Heart left ventricle (tissue), 16 donors: ENCODE measurements at regions not wholly inside any gene's neighbourhood (a gene's known extent, or its start where the extent isn't known, plus 50 kb on each side); places are given as distances from the start of the nearest gene placed in this dataset.
A peak's percentile ranks its signal among the peaks of the same experiment; 100 is the strongest.

Experiments
- ATAC-seq, 4 donors: fragments of 200-7000 bp; cut with Tn5 transposase; one replicate each; pipeline ENCODE4 v1.9.1; 2020 to 2022; ENCODE audit warnings: moderate library complexity in 4 of 4, mild to moderate bottlenecking in 3 of 4, moderate number of reproducible peaks in 1 of 4
- DNase-seq, 5 donors: peaks; one replicate each; pipeline ENCODE4 v3.0.0-alpha.2; 2020
- H3K27ac ChIP-seq, 12 donors: fragments of 200-600 bp; sonication (generic) in 4 of 12; one replicate each; pipeline versions ENCODE4 v1.5.0 to v1.8.0; 2016 to 2022; ENCODE audit warnings: mild to moderate bottlenecking in 2 of 12
- H3K27me3 ChIP-seq, 9 donors: fragments of 200-600 bp; sonication (generic) in 2 of 9; one replicate each; pipeline versions ENCODE4 v1.5.1 to v1.8.0; 2016 to 2022; ENCODE audit warnings: mild to moderate bottlenecking in 3 of 9
- H3K36me3 ChIP-seq, 9 donors: fragments of 200-600 bp; sonication (generic) in 2 of 9; one replicate each; pipeline versions ENCODE4 v1.5.0 to v1.8.0; 2018 to 2022; ENCODE audit warnings: mild to moderate bottlenecking in 2 of 9
- H3K4me1 ChIP-seq, 12 donors: fragments of 200-600 bp; sonication (generic) in 4 of 12; one replicate each; pipeline versions ENCODE4 v1.5.0 to v1.8.0; 2016 to 2022; ENCODE audit warnings: mild to moderate bottlenecking in 3 of 12
- H3K4me3 ChIP-seq, 12 donors: fragments of 200-600 bp; sonication (generic) in 4 of 12; one replicate each; pipeline versions ENCODE4 v1.5.0 to v1.8.0; 2017 to 2022; ENCODE audit warnings: mild to moderate bottlenecking in 9 of 12, moderate library complexity in 4 of 12
- H3K9me3 ChIP-seq, 12 donors: fragments of 200-600 bp; sonication (generic) in 4 of 12; one replicate each; pipeline versions ENCODE4 v1.5.0 to v1.8.0; 2016 to 2022; ENCODE audit warnings: mild to moderate bottlenecking in 1 of 12
- POLR2A ChIP-seq, 2 donors: fragments of 450-650 bp; IDR thresholded peaks; one replicate each; pipeline ENCODE4 v1.6.1; 2017; ENCODE audit warnings: antibody characterized with exemption in 2 of 2, mild to moderate bottlenecking in 2 of 2, moderate library complexity in 2 of 2
- WGBS, 4 donors: extraction: QIAGEN DNeasy Blood & Tissue Kit in 2 of 4; methylation state at CpG; one replicate each; pipeline versions ENCODE4 v1.1.5 to v1.1.7; 2013 to 2018; 5-methylcytosine and 5-hydroxymethylcytosine counted together
- intact Hi-C, 10 donors: fragments of 100-400 bp; cut with DNase I; formaldehyde crosslinking; loops; one replicate each; pipeline versions ENCODE4 v1.11.1 to v1.14.2; 2022
- TF ChIP-seq, protein P1 (sequence below), 12 donors: fragments of 200-600 bp; sonication (generic) in 4 of 12; IDR thresholded peaks; one replicate each; pipeline versions ENCODE4 v1.5.0 to v1.8.0; 2018 to 2022; ENCODE audit warnings: antibody characterized with exemption in 12 of 12, mild to moderate bottlenecking in 5 of 12
- donor health status: ischemic (EF 13 %, LVEDD 7.1; RV severe dilation, severe dysfunction).
- donor health status: healthy with polysubstance abuse.
- donor health status: DM: no; HTN: yes; CAD: no.
- donor health status: DM: no; HTN: no; CAD: no.
- donor health status: ischemic (EF 25% LVEDD 6.9; RV normal size, moderate dysfunction).
- donor health status: ischemic (EF 25% LVEDD 5.7; RV mildly dilated, moderate dysfunction).
- donor health status: healthy.
- donor health status: DM: yes; HTN: yes; CAD: no.
- donor health status: ischemic (EF 35%, LVEDD 5.7; RV mildly dilated, moderate dysfunction).
- donor health status: nonischemic (EF 11% LVEDD 7.7; RV severe dilation, severe dysfunction).
- donor health status: DM: yes; HTN: yes; CAD: no.
- donor health status: PGD.
- donor health status: ischemic (EF 29% LVEDD 5.4; RV normal size, mild dysfunction).
- donor health status: nonischemic (EF 23%, LVEDD 6.1; RV moderate dilation, normal function).

GRCh38 chr4:183838987-183839712, 66.0 kb upstream of the STOX2 start:
- TF ChIP-seq, protein P1, sequence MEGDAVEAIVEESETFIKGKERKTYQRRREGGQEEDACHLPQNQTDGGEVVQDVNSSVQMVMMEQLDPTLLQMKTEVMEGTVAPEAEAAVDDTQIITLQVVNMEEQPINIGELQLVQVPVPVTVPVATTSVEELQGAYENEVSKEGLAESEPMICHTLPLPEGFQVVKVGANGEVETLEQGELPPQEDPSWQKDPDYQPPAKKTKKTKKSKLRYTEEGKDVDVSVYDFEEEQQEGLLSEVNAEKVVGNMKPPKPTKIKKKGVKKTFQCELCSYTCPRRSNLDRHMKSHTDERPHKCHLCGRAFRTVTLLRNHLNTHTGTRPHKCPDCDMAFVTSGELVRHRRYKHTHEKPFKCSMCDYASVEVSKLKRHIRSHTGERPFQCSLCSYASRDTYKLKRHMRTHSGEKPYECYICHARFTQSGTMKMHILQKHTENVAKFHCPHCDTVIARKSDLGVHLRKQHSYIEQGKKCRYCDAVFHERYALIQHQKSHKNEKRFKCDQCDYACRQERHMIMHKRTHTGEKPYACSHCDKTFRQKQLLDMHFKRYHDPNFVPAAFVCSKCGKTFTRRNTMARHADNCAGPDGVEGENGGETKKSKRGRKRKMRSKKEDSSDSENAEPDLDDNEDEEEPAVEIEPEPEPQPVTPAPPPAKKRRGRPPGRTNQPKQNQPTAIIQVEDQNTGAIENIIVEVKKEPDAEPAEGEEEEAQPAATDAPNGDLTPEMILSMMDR (IDR thresholded peaks at IDR 0.05), result peak in 9 of 12 donors; percentile 15 to 45 (median 32)
- TF ChIP-seq POLR2A (IDR thresholded peaks at IDR 0.05), result no peak
- no peaks in the 10 kb centered on the region for H3K9me3 ChIP-seq
- peaks cover 0 to 21% (median 5%) of the 10 kb centered on the region in 12 donors for H3K4me1 ChIP-seq
- H3K27me3 ChIP-seq, result no peaks in the 10 kb centered on the region
- no peak overlapping the region for H3K27ac ChIP-seq
- ATAC-seq (peak in 3 of 4 donors; percentile 29 to 44 (median 43)), DNase-seq (no peak)
- 58 to 72% (median 65%) methylated on average over 16 of the region's 16 CpGs for WGBS, 4 donors
- no peak overlapping the region for H3K4me3 ChIP-seq
- intact Hi-C loops, result loop anchor here in 4 of 10 donors (2.0 to 10.0 kb wide), 4 partner anchors 74 to 330 kb away; no protein-coding TSS in a partner anchor
- no peaks in the 10 kb centered on the region for H3K36me3 ChIP-seq

DNA sequence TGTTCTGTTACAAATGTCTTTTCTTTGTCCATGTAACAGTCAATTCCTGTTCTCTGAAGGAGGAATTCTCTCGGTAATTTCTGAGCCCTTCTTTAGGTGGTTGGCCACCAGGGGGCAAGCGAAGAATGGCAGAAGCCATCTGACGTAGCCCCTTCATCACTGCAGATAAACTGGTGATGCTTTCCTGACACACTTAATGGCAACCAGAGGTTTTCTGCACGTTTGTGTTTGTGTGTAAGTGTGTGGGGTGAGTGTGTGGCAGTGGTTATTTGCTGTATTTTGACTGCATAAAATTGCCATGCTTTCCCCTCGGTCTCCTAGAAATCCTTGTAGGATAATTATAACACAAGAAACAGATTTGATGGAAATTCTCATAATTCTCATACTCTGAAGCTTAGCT, 64.8 kb upstream of the STOX2 start:
- Histone ChIP-seq H3K9me3 (no peaks in the 10 kb centered on the region), H3K27ac (no peak overlapping the region), H3K4me1 (peaks cover 0 to 21% (median 5%) of the 10 kb centered on the region in 12 donors), H3K36me3 (no peaks in the 10 kb centered on the region), H3K27me3 (no peaks in the 10 kb centered on the region), H3K4me3 (no peak overlapping the region)
- TF ChIP-seq, protein P1 (IDR thresholded peaks at IDR 0.05), result peak; percentile 83 to 93 (median 88)
- no peak for TF ChIP-seq POLR2A (IDR thresholded peaks at IDR 0.05)
- peak; percentile 27 to 84 (median 68) for ATAC-seq
- WGBS, 4 donors, result 7 to 13% (median 8%) methylated on average over 5 of the region's 5 CpGs
- intact Hi-C loops, result loop anchor here (1.0 to 10.0 kb wide), 17 partner anchors 64 to 328 kb away; partner anchors contain the start of gene STOX2 (in 5 of the 10)
- peak; percentile 81 to 84 (median 82) for DNase-seq

DNA sequence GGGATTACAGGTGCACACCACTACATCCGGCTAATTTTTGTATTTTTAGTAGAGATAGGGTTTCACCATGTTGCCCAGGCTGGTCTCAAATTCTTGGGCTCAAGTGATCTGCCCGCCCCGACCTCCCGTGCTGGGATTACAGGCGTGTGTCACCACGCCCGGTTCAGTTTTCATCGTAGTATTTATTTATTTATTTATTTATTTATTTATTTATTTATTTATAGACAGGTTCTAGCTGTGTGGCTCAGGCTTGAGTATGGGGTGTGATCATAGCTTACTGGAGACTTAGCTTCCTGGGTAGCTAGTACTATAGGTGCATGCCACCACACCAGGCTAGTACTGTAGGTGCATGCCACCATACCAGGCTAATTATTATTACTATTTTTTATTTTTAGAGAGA, 64.1 kb upstream of the STOX2 start:
- intact Hi-C loops, result loop anchor here (2.0 to 10.0 kb wide), 12 partner anchors 64 to 328 kb away; partner anchors contain the start of gene STOX2 (in 5 of the 10)
- 85 to 96% (median 93%) methylated on average over 8 of the region's 8 CpGs for WGBS, 4 donors
- ATAC-seq, result no peak

GRCh38 chr4:183842129-183842528, 63.0 kb upstream of the STOX2 start:
- WGBS, 4 donors, result 82 to 87% (median 87%) methylated on average over 3 of the region's 3 CpGs
- ATAC-seq (no peak), DNase-seq (no peak)
- no peak overlapping the region for H3K4me3 ChIP-seq
- TF ChIP-seq, protein P1 (IDR thresholded peaks at IDR 0.05), result no peak
- TF ChIP-seq POLR2A (IDR thresholded peaks at IDR 0.05), result no peak
- H3K9me3 ChIP-seq, result peaks cover 0 to 14% (median 4%) of the 10 kb centered on the region in 12 donors
- no peaks in the 10 kb centered on the region for H3K36me3 ChIP-seq
- no peaks in the 10 kb centered on the region for H3K27me3 ChIP-seq
- H3K27ac ChIP-seq, result peak overlapping the region in 3 of 12 donors; percentile 47 to 62 (median 61)
- intact Hi-C loops, result loop anchor here in 9 of 10 donors (2.0 to 10.0 kb wide), 8 partner anchors 35 to 260 kb away; partner anchors contain the start of gene STOX2 (in 6 of the 9)
- peaks cover 0 to 14% (median 5%) of the 10 kb centered on the region in 12 donors for H3K4me1 ChIP-seq

More for the DNA sequence above, 64.1 kb upstream of the STOX2 start:
- Histone ChIP-seq H3K27ac (no peak overlapping the region), H3K9me3 (peaks cover 0 to 3% (median 0%) of the 10 kb centered on the region in 12 donors), H3K4me1 (peaks cover 0 to 21% (median 5%) of the 10 kb centered on the region in 12 donors), H3K27me3 (no peaks in the 10 kb centered on the region), H3K4me3 (no peak overlapping the region), H3K36me3 (no peaks in the 10 kb centered on the region)
- no peak for DNase-seq
- TF ChIP-seq, protein P1 (IDR thresholded peaks at IDR 0.05), result no peak
- TF ChIP-seq POLR2A (IDR thresholded peaks at IDR 0.05), result no peak
